Gastrocnemius medialis (tissue), 4 donors: ENCODE measurements at regions not wholly inside any gene's neighbourhood (a gene's known extent, or its start where the extent isn't known, plus 50 kb on each side); places are given as distances from the start of the nearest gene placed in this dataset.
"Not testable (repeated sequence)": the region's sequence is repeated elsewhere in the genome, so short reads cannot be mapped to it uniquely, and the experiment has no call there.

Source experiments
- ATAC-seq, 2 donors: fragments of 150-250 bp; one replicate each; pipeline ENCODE4 v1.9.1; 2016
- DNase-seq, 2 donors: peaks; one replicate each; pipeline ENCODE4 v3.0.0-alpha.2; 2019
- H3K27ac ChIP-seq, 4 donors: fragments of 200-600 bp; sonication (generic); 1 replicate in 1 of 4; 2 replicates in 3 of 4; pipeline ENCODE4 v1.5.1; 2016 to 2018; ENCODE audit warnings: mild to moderate bottlenecking in 2 of 4, moderate library complexity in 1 of 4
- H3K27me3 ChIP-seq, 3 donors: fragments of 200-600 bp; sonication (generic) in 2 of 3; 1 replicate in 1 of 3; 2 replicates in 2 of 3; pipeline versions ENCODE4 v1.5.1 to v1.6.0; 2016 to 2019; ENCODE audit warnings: mild to moderate bottlenecking in 1 of 3, moderate library complexity in 1 of 3
- H3K36me3 ChIP-seq, 2 donors: fragments of 200-600 bp; sonication (generic) in 1 of 2; one replicate each; pipeline ENCODE4 v1.5.1; 2017 to 2018
- H3K4me1 ChIP-seq, 2 donors: fragments of 200-600 bp; sonication (generic) in 1 of 2; one replicate each; pipeline ENCODE4 v1.5.1; 2016 to 2017; ENCODE audit warnings: mild to moderate bottlenecking in 2 of 2
- H3K4me3 ChIP-seq, 4 donors: fragments of 200-600 bp; sonication (generic) in 3 of 4; 1 replicate in 1 of 4; 2 replicates in 3 of 4; pipeline ENCODE4 v1.5.1; 2016 to 2019; ENCODE audit warnings: mild to moderate bottlenecking in 2 of 4
- H3K9me3 ChIP-seq, 3 donors: fragments of 200-600 bp; sonication (generic) in 2 of 3; 1 replicate in 1 of 3; 2 replicates in 2 of 3; pipeline ENCODE4 v1.5.1; 2016 to 2019
- POLR2A ChIP-seq, 2 donors: fragments of 450-650 bp; IDR thresholded peaks; one replicate each; pipeline ENCODE4 v1.6.1; 2017; ENCODE audit warnings: antibody characterized with exemption in 2 of 2, mild to moderate bottlenecking in 2 of 2, moderate library complexity in 2 of 2
- in situ Hi-C, 4 donors: fragments of 200-750 bp; cut with MboI; loops; one replicate each; pipeline versions ENCODE4 v1.15.0 to v1.8.0; 2017; ENCODE audit warnings: low sequenced_read_pairs in 4 of 4
- intact Hi-C: fragments of 100-400 bp; cut with DNase I; formaldehyde crosslinking; loops from one replicate; pipeline ENCODE4 v1.15.1; 2023; ENCODE audit warnings: low total_unique reads
- TF ChIP-seq, protein P1 (sequence below), 5 experiments: fragments of 450-650 bp in 3 of 5; fragments of 200-600 bp in 2 of 5; sonication (generic) in 2 of 5; IDR thresholded peaks in 4 of 5; conservative IDR thresholded peaks in 1 of 5; 1 replicate in 4 of 5; 2 replicates in 1 of 5; pipeline ENCODE4 v1.5.1; 2016 to 2019; ENCODE audit warnings: antibody characterized with exemption in 5 of 5, mild to moderate bottlenecking in 3 of 5, moderate library complexity in 3 of 5

DNA sequence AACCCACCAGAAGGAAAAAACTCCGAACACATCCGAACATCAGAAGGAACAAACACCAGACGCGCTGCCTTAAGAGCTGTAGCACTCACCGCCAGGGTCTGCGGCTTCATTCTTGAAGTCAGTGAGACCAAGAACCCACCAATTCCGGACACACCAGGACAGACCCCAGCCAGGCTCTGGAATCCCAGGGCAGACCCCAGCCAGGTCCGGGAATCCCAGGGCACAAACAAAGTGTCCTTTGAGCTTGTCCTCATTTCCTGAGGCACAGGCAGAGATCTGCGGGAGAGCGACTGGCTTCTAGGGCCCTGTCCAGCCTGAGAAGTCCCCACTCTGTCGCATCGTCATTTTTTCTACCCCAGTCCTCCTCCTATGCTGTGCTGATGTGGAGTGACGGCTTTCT lies 461.1 kb downstream of the ACTL7B start:
- in situ Hi-C loops (no loop called here), intact Hi-C loops (no loop called here)
- no peaks in the 10 kb centered on the region for H3K36me3 ChIP-seq
- TF ChIP-seq, protein P1, sequence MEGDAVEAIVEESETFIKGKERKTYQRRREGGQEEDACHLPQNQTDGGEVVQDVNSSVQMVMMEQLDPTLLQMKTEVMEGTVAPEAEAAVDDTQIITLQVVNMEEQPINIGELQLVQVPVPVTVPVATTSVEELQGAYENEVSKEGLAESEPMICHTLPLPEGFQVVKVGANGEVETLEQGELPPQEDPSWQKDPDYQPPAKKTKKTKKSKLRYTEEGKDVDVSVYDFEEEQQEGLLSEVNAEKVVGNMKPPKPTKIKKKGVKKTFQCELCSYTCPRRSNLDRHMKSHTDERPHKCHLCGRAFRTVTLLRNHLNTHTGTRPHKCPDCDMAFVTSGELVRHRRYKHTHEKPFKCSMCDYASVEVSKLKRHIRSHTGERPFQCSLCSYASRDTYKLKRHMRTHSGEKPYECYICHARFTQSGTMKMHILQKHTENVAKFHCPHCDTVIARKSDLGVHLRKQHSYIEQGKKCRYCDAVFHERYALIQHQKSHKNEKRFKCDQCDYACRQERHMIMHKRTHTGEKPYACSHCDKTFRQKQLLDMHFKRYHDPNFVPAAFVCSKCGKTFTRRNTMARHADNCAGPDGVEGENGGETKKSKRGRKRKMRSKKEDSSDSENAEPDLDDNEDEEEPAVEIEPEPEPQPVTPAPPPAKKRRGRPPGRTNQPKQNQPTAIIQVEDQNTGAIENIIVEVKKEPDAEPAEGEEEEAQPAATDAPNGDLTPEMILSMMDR (IDR thresholded peaks at IDR 0.05 in 4 of 5, conservative IDR thresholded peaks at IDR 0.05 in 1 of 5), result no peak
- no peak for TF ChIP-seq POLR2A (IDR thresholded peaks at IDR 0.05)
- no peak overlapping the region for H3K4me3 ChIP-seq
- H3K27ac ChIP-seq, result no peak overlapping the region
- ATAC-seq (no peak), DNase-seq (no peak)
- no peaks in the 10 kb centered on the region for H3K9me3 ChIP-seq
- H3K27me3 ChIP-seq, result no peaks in the 10 kb centered on the region
- no peaks in the 10 kb centered on the region for H3K4me1 ChIP-seq

DNA sequence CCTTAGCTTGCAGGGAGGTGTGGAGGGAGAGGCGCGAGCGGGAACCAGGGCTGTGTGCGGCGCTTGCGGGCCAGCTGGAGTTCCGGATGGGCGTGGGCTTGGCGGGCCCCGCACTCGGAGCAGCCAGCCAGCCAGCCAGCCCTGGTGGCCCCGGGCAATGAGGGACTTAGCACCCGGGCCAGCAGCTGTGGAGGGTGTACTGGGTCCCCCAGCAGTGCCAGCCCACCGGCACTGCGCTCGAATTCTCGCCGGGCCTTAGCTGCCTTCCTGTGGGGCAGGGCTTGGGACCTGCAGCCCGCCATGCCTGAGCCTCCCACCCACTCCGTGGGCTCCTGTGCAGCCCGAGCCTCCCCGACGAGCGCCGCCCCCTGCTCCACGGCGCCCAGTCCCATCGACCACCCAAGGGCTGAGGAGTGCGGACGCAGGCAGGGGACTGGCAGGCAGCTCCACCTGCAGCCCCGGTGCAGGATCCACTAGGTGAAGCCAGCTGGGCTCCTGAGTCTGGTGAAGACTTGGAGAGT lies 462.2 kb downstream of the ACTL7B start:
- DNase-seq, result not testable (repeated sequence)

DNA sequence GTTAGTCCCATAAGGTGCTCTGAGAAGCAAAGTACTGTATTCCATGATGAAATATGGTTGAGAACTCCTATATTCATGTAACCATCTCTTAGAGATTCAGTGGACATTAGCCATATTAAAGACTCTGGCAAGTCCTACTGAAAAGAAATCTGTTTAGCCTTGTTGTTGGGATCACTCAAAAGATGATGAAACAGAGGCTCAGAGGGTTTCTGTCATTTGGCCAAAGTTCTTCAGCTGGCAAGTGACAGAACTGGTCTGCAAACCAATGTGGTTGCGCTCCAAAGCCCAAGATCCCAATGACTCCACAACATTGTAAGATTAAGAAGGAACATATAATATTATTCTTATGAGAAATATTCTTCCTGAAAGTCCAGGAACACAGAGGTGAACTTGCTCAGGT lies 462.9 kb downstream of the ACTL7B start:
- in situ Hi-C loops, result no loop called here
- Histone ChIP-seq H3K9me3 (no peaks in the 10 kb centered on the region), H3K4me1 (no peaks in the 10 kb centered on the region), H3K36me3 (no peaks in the 10 kb centered on the region), H3K27me3 (no peaks in the 10 kb centered on the region), H3K27ac (no peak overlapping the region), H3K4me3 (no peak overlapping the region)
- ATAC-seq (no peak), DNase-seq (no peak)
- TF ChIP-seq POLR2A (IDR thresholded peaks at IDR 0.05), result no peak
- TF ChIP-seq, protein P1 (IDR thresholded peaks at IDR 0.05 in 4 of 5, conservative IDR thresholded peaks at IDR 0.05 in 1 of 5), result no peak
- intact Hi-C loops, result no loop called here

More for the DNA sequence above, 462.2 kb downstream of the ACTL7B start:
- ATAC-seq, H3K36me3 ChIP-seq, H3K27ac ChIP-seq, intact Hi-C loops, H3K9me3 ChIP-seq, H3K4me1 ChIP-seq, H3K27me3 ChIP-seq, in situ Hi-C loops, H3K4me3 ChIP-seq: not testable (repeated sequence)

DNA sequence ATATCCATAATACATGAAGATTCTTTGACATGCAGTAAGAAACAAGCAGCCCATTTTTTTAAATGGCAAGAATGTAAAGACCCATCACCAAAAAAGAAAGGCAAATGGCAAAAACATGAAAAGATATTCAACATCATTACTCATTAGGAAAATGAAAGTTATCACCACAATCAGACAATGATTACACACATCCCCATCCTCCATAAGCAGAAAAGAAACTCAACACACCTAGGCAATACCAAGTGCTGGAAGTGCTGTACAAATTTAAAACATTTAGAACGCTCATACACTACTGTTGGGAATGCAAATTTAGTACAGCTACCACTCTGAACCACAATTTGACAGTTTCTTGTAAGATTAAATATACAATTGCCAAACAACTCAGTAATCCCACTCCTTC lies 466.7 kb downstream of the ACTL7B start:
- no peaks in the 10 kb centered on the region for H3K4me1 ChIP-seq
- ATAC-seq, result no peak
- DNase-seq, result no peak

DNA sequence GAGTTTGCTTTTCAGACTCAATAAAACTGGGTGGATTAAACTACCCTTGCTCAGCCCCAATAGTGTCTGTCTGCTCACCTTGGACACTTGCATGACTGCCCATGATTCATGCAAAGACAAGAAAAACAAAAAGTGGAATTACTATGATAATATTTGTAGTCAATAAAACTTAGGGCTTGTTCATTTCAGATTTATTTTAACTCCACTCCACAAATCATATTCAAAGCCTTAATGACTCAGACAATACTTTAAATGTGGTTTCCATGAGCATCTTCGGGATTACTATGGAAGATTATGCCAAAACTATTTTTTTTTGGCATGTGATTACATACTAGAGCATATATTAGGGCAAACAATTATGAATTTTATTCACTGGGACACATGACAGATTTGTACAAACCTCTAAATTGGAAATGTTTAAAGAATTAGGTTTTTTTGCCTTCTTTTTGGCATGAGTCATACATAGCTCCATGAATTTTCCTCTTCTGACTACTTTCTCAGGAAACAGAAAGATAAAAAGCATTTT lies 468.9 kb downstream of the ACTL7B start:
- Histone ChIP-seq H3K9me3 (no peaks in the 10 kb centered on the region), H3K4me1 (no peaks in the 10 kb centered on the region), H3K36me3 (no peaks in the 10 kb centered on the region), H3K27me3 (no peaks in the 10 kb centered on the region), H3K27ac (no peak overlapping the region), H3K4me3 (no peak overlapping the region)
- ATAC-seq (no peak), DNase-seq (no peak)
- in situ Hi-C loops, result no loop called here
- intact Hi-C loops, result no loop called here
- TF ChIP-seq POLR2A (IDR thresholded peaks at IDR 0.05), result no peak
- TF ChIP-seq, protein P1 (IDR thresholded peaks at IDR 0.05 in 4 of 5, conservative IDR thresholded peaks at IDR 0.05 in 1 of 5), result no peak

More for the DNA sequence above, 466.7 kb downstream of the ACTL7B start:
- no peak overlapping the region for H3K4me3 ChIP-seq
- no peaks in the 10 kb centered on the region for H3K9me3 ChIP-seq
- H3K36me3 ChIP-seq, result no peaks in the 10 kb centered on the region
- no peak overlapping the region for H3K27ac ChIP-seq
- intact Hi-C loops (no loop called here), in situ Hi-C loops (no loop called here)
- no peaks in the 10 kb centered on the region for H3K27me3 ChIP-seq
- TF ChIP-seq POLR2A (IDR thresholded peaks at IDR 0.05), result no peak
- TF ChIP-seq, protein P1 (IDR thresholded peaks at IDR 0.05 in 4 of 5, conservative IDR thresholded peaks at IDR 0.05 in 1 of 5), result no peak
